ENCODE measurements at regions not wholly inside any gene's neighbourhood (a gene's known extent, or its start where the extent isn't known, plus 50 kb on each side); places are given as distances from the start of the nearest gene placed in this dataset.
"Not testable (repeated sequence)": the region's sequence is repeated elsewhere in the genome, so short reads cannot be mapped to it uniquely, and the experiment has no call there.

- H3K9me3 ChIP-seq = no peaks in the 10 kb centered on the region
- H3K36me3 ChIP-seq = no peaks in the 10 kb centered on the region
- H3K27ac ChIP-seq = no peak overlapping the region
- H3K27me3 ChIP-seq = no peaks in the 10 kb centered on the region
- TF ChIP-seq CTCF (IDR thresholded peaks at IDR 0.05) = no peak
- H3K4me1 ChIP-seq (ENCODE audit: control insufficient read depth in 1 of 2, insufficient read depth in 1 of 2, low read depth in 1 of 2, low read length in 1 of 2) = no peaks in the 10 kb centered on the region
- H3K4me3 ChIP-seq (ENCODE audit: low read depth in 1 of 2, low read length in 1 of 2) = no peak overlapping the region
Measured at GRCh38 chr13:50421473-50422130, 406.4 kb downstream of the KCNRG start.

GRCh38 chr13:50422181-50423148, 407.2 kb downstream of the KCNRG start:
- H3K27ac ChIP-seq = no peak overlapping the region
- no peaks in the 10 kb centered on the region for H3K36me3 ChIP-seq
- H3K4me3 ChIP-seq (ENCODE audit: low read depth in 1 of 2, low read length in 1 of 2) = no peak overlapping the region
- H3K4me1 ChIP-seq (ENCODE audit: control insufficient read depth in 1 of 2, insufficient read depth in 1 of 2, low read depth in 1 of 2, low read length in 1 of 2) = no peaks in the 10 kb centered on the region
- no peak for TF ChIP-seq CTCF (IDR thresholded peaks at IDR 0.05)
- H3K9me3 ChIP-seq = no peaks in the 10 kb centered on the region
- no peaks in the 10 kb centered on the region for H3K27me3 ChIP-seq

GRCh38 chr13:50424993-50425392, 409.7 kb downstream of the KCNRG start:
- no peaks in the 10 kb centered on the region for H3K9me3 ChIP-seq
- no peak overlapping the region for H3K27ac ChIP-seq
- H3K36me3 ChIP-seq = no peaks in the 10 kb centered on the region
- no peak for TF ChIP-seq CTCF (IDR thresholded peaks at IDR 0.05)
- H3K4me3 ChIP-seq (ENCODE audit: low read depth in 1 of 2, low read length in 1 of 2) = no peak overlapping the region
- no peaks in the 10 kb centered on the region for H3K27me3 ChIP-seq
- no peaks in the 10 kb centered on the region for H3K4me1 ChIP-seq (ENCODE audit: control insufficient read depth in 1 of 2, insufficient read depth in 1 of 2, low read depth in 1 of 2, low read length in 1 of 2)

GRCh38 chr13:50425772-50426171, 410.5 kb downstream of the KCNRG start:
- Histone ChIP-seq H3K4me3 (ENCODE audit: low read depth in 1 of 2, low read length in 1 of 2) (no peak overlapping the region), H3K4me1 (ENCODE audit: control insufficient read depth in 1 of 2, insufficient read depth in 1 of 2, low read depth in 1 of 2, low read length in 1 of 2) (no peaks in the 10 kb centered on the region)
- TF ChIP-seq CTCF (IDR thresholded peaks at IDR 0.05) = no peak

GRCh38 chr13:50426927-50427326, 411.7 kb downstream of the KCNRG start:
- Histone ChIP-seq H3K4me1 (ENCODE audit: control insufficient read depth in 1 of 2, insufficient read depth in 1 of 2, low read depth in 1 of 2, low read length in 1 of 2) (no peaks in the 10 kb centered on the region), H3K4me3 (ENCODE audit: low read depth in 1 of 2, low read length in 1 of 2) (no peak overlapping the region), H3K9me3 (no peaks in the 10 kb centered on the region), H3K27ac (no peak overlapping the region), H3K27me3 (no peaks in the 10 kb centered on the region), H3K36me3 (no peaks in the 10 kb centered on the region)
- no peak for TF ChIP-seq CTCF (IDR thresholded peaks at IDR 0.05)

More at GRCh38 chr13:50425772-50426171, 410.5 kb downstream of the KCNRG start:
- Histone ChIP-seq H3K27ac (no peak overlapping the region), H3K36me3 (no peaks in the 10 kb centered on the region), H3K27me3 (no peaks in the 10 kb centered on the region), H3K9me3 (no peaks in the 10 kb centered on the region)

- not testable (repeated sequence) for H3K27ac ChIP-seq; H3K27me3 ChIP-seq; H3K4me3 ChIP-seq (ENCODE audit: low read depth in 1 of 2, low read length in 1 of 2); H3K9me3 ChIP-seq; H3K36me3 ChIP-seq; H3K4me1 ChIP-seq (ENCODE audit: control insufficient read depth in 1 of 2, insufficient read depth in 1 of 2, low read depth in 1 of 2, low read length in 1 of 2)
Measured at GRCh38 chr13:50427511-50427910, 412.3 kb downstream of the KCNRG start.
